Ishikawa (cell line): ENCODE measurements at regions not wholly inside any gene's neighbourhood (a gene's known extent, or its start where the extent isn't known, plus 50 kb on each side); places are given as distances from the start of the nearest gene placed in this dataset.

ENCODE experiments used
- FOXM1 ChIP-seq: IDR thresholded peaks from 2 replicates; pipeline ENCODE4 v1.6.1; 2012; ENCODE audit warnings: low read depth, borderline replicate concordance
- TAF1 ChIP-seq: IDR thresholded peaks from 2 replicates; pipeline ENCODE4 v1.6.1; 2012; ENCODE audit warnings: low read depth, mild to moderate bottlenecking
- TEAD4 ChIP-seq: IDR thresholded peaks from 2 replicates; pipeline ENCODE4 v1.6.1; 2012
- YY1 ChIP-seq: IDR thresholded peaks from 2 replicates; pipeline ENCODE4 v1.6.1; 2012; ENCODE audit warnings: low read depth

GRCh38 chr14:101033446-101034165, 130.1 kb upstream of the RTL1 start:
- TF ChIP-seq TEAD4 (no peak), TAF1 (no peak), YY1 (no peak), FOXM1 (no peak)
